SK-N-SH treated with all-trans-retinoic acid at 6 μM for 48 hours (cell line): ENCODE measurements at regions not wholly inside any gene's neighbourhood (a gene's known extent, or its start where the extent isn't known, plus 50 kb on each side); places are given as distances from the start of the nearest gene placed in this dataset.

ENCODE experiments used
- ATAC-seq: fragments of 200-7000 bp; cut with Tn5 transposase; 3 replicates; pipeline ENCODE4 v1.9.1; 2020; ENCODE audit warnings: mild to moderate bottlenecking, moderate library complexity
- ARNTL ChIP-seq: fragments of 450-650 bp; formaldehyde crosslinking; IDR thresholded peaks from 2 replicates; pipeline ENCODE4 v1.5.0; 2020; ENCODE audit warnings: low read depth, mild to moderate bottlenecking, moderate library complexity, borderline replicate concordance
- CSDC2 ChIP-seq: fragments of 250-450 bp; sonication (Bioruptor Pico); IDR thresholded peaks from 2 replicates; pipeline ENCODE4 v1.5.0; 2020; ENCODE audit warnings: mild to moderate bottlenecking, moderate library complexity
- ESRRG ChIP-seq: fragments of 250-450 bp; sonication (Bioruptor Pico); IDR thresholded peaks from 2 replicates; pipeline ENCODE4 v1.6.1; 2021; ENCODE audit warnings: mild to moderate bottlenecking
- GLIS3 ChIP-seq: fragments of 250-450 bp; sonication (Bioruptor Pico); IDR thresholded peaks from 2 replicates; pipeline ENCODE4 v1.5.0; 2020; ENCODE audit warnings: mild to moderate bottlenecking, moderate library complexity
- ISL1 ChIP-seq: fragments of 250-450 bp; sonication (Bioruptor Pico); IDR thresholded peaks from 2 replicates; pipeline ENCODE4 v2.1.2; 2022; ENCODE audit warnings: mild to moderate bottlenecking, moderate library complexity
- OSR1 ChIP-seq: fragments of 250-450 bp; sonication (Bioruptor Pico); IDR thresholded peaks from 2 replicates; pipeline ENCODE4 v1.8.0; 2022; ENCODE audit warnings: moderate library complexity, mild to moderate bottlenecking, inconsistent platforms
- POU6F1 ChIP-seq: fragments of 250-450 bp; sonication (Bioruptor Pico); IDR thresholded peaks from 2 replicates; pipeline ENCODE4 v1.8.0; 2021; ENCODE audit warnings: low read depth, mild to moderate bottlenecking, moderate library complexity, borderline replicate concordance
- PPARA ChIP-seq: fragments of 250-450 bp; sonication (Bioruptor Pico); IDR thresholded peaks from 2 replicates; pipeline ENCODE4 v1.5.0; 2020; ENCODE audit warnings: mild to moderate bottlenecking, borderline replicate concordance
- RARB ChIP-seq: fragments of 250-450 bp; sonication (Bioruptor Pico); IDR thresholded peaks from 2 replicates; pipeline ENCODE4 v1.8.0; 2021; ENCODE audit warnings: mild to moderate bottlenecking, moderate library complexity
- SNAI2 ChIP-seq: fragments of 250-450 bp; sonication (Bioruptor Pico); IDR thresholded peaks from 2 replicates; pipeline ENCODE4 v1.5.0; 2020; ENCODE audit warnings: mild to moderate bottlenecking, moderate library complexity
- TCF4 ChIP-seq: fragments of 250-450 bp; sonication (Bioruptor Pico); IDR thresholded peaks from 2 replicates; pipeline ENCODE4 v1.8.0; 2021; ENCODE audit warnings: mild to moderate bottlenecking, moderate library complexity, borderline replicate concordance
- TOX ChIP-seq: fragments of 250-450 bp; sonication (Bioruptor Pico); IDR thresholded peaks from 2 replicates; pipeline ENCODE4 v1.8.0; 2021; ENCODE audit warnings: mild to moderate bottlenecking, moderate library complexity, borderline replicate concordance
- ZC3H10 ChIP-seq: fragments of 250-450 bp; sonication (Bioruptor Pico); IDR thresholded peaks from 2 replicates; pipeline ENCODE4 v1.5.1; 2021; ENCODE audit warnings: mild to moderate bottlenecking, moderate library complexity
- ZFP3 ChIP-seq: fragments of 250-450 bp; sonication (Bioruptor Pico); IDR thresholded peaks from 2 replicates; pipeline ENCODE4 v1.5.0; 2020; ENCODE audit warnings: mild to moderate bottlenecking, moderate library complexity
- ZFP30 ChIP-seq: fragments of 450-650 bp; formaldehyde crosslinking; IDR thresholded peaks from 2 replicates; pipeline ENCODE4 v1.5.0; 2022; ENCODE audit warnings: mild to moderate bottlenecking, moderate library complexity
- ZNF565 ChIP-seq: fragments of 450-650 bp; formaldehyde crosslinking; conservative IDR thresholded peaks from 2 replicates; pipeline ENCODE4 v1.5.0; 2020; ENCODE audit warnings: low read depth, mild to moderate bottlenecking, moderate library complexity
- ZNF70 ChIP-seq: fragments of 450-650 bp; formaldehyde crosslinking; IDR thresholded peaks from 2 replicates; pipeline ENCODE4 v1.5.0; 2020; ENCODE audit warnings: mild to moderate bottlenecking, moderate library complexity
- TF ChIP-seq, protein P1 (sequence below): fragments of 250-450 bp; sonication (Bioruptor Pico); IDR thresholded peaks from 2 replicates; pipeline ENCODE4 v1.8.0; 2020; ENCODE audit warnings: mild to moderate bottlenecking, moderate library complexity, borderline replicate concordance
- TF ChIP-seq, protein P2 (sequence below): fragments of 250-450 bp; sonication (Bioruptor Pico); IDR thresholded peaks from 2 replicates; pipeline ENCODE4 v1.5.0; 2020; ENCODE audit warnings: mild to moderate bottlenecking, moderate library complexity
- TF ChIP-seq, protein P3 (sequence below): fragments of 250-450 bp; sonication (Bioruptor Pico); IDR thresholded peaks from 2 replicates; pipeline ENCODE4 v1.5.1; 2021; ENCODE audit warnings: mild to moderate bottlenecking, moderate library complexity
- TF ChIP-seq, protein P4 (sequence below): fragments of 250-450 bp; sonication (Bioruptor Pico); IDR thresholded peaks from 2 replicates; pipeline ENCODE4 v1.5.1; 2020; ENCODE audit warnings: low read depth, mild to moderate bottlenecking, moderate library complexity

GRCh38 chr11:91115116-91115515 is 892.3 kb upstream of the CHORDC1 start:
- TF ChIP-seq, protein P1, sequence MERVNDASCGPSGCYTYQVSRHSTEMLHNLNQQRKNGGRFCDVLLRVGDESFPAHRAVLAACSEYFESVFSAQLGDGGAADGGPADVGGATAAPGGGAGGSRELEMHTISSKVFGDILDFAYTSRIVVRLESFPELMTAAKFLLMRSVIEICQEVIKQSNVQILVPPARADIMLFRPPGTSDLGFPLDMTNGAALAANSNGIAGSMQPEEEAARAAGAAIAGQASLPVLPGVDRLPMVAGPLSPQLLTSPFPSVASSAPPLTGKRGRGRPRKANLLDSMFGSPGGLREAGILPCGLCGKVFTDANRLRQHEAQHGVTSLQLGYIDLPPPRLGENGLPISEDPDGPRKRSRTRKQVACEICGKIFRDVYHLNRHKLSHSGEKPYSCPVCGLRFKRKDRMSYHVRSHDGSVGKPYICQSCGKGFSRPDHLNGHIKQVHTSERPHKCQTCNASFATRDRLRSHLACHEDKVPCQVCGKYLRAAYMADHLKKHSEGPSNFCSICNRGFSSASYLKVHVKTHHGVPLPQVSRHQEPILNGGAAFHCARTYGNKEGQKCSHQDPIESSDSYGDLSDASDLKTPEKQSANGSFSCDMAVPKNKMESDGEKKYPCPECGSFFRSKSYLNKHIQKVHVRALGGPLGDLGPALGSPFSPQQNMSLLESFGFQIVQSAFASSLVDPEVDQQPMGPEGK (CRISPR knock-in tag) = no peak
- TF ChIP-seq ZNF70 (CRISPR knock-in tag) (no peak), SNAI2 (no peak), PPARA (CRISPR knock-in tag) (no peak), CSDC2 (CRISPR knock-in tag) (no peak), RARB (CRISPR knock-in tag) (no peak)
- ATAC-seq = no peak

GRCh38 chr11:91104237-91104636 is 881.4 kb upstream of the CHORDC1 start:
- ATAC-seq = peak; percentile 89

DNA sequence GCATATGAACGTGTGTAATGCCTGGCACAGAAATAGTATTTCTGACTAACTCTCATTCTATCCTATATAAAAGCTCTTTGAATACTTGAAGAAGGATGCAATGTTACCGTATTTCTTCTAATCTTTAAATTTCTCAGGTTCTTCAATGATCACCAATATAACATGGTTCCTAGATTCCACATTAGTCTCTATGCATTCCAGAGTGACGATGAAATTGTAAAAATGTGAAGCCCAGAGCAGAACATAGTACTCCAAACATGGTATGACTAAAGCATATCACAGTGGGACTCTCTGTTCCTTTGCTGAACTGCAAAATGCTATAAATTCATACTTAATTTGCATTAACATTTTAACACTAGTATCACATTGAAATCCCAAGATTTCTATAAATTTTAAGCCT is 877.6 kb upstream of the CHORDC1 start:
- peak; percentile 46; the same call in 2 of the 3 replicates for ATAC-seq
- TF ChIP-seq, protein P2, sequence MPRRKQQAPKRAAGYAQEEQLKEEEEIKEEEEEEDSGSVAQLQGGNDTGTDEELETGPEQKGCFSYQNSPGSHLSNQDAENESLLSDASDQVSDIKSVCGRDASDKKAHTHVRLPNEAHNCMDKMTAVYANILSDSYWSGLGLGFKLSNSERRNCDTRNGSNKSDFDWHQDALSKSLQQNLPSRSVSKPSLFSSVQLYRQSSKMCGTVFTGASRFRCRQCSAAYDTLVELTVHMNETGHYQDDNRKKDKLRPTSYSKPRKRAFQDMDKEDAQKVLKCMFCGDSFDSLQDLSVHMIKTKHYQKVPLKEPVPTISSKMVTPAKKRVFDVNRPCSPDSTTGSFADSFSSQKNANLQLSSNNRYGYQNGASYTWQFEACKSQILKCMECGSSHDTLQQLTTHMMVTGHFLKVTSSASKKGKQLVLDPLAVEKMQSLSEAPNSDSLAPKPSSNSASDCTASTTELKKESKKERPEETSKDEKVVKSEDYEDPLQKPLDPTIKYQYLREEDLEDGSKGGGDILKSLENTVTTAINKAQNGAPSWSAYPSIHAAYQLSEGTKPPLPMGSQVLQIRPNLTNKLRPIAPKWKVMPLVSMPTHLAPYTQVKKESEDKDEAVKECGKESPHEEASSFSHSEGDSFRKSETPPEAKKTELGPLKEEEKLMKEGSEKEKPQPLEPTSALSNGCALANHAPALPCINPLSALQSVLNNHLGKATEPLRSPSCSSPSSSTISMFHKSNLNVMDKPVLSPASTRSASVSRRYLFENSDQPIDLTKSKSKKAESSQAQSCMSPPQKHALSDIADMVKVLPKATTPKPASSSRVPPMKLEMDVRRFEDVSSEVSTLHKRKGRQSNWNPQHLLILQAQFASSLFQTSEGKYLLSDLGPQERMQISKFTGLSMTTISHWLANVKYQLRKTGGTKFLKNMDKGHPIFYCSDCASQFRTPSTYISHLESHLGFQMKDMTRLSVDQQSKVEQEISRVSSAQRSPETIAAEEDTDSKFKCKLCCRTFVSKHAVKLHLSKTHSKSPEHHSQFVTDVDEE (CRISPR knock-in tag) = no peak
- TF ChIP-seq ZFP30 (no peak), ISL1 (CRISPR knock-in tag) (no peak), ZFP3 (CRISPR knock-in tag) (no peak), ZC3H10 (CRISPR knock-in tag) (no peak), TCF4 (no peak), GLIS3 (no peak), TOX (CRISPR knock-in tag) (no peak), ZNF565 (CRISPR knock-in tag) (no peak), ARNTL (no peak), SNAI2 (no peak), PPARA (CRISPR knock-in tag) (no peak), ESRRG (no peak)
- TF ChIP-seq, protein P3, sequence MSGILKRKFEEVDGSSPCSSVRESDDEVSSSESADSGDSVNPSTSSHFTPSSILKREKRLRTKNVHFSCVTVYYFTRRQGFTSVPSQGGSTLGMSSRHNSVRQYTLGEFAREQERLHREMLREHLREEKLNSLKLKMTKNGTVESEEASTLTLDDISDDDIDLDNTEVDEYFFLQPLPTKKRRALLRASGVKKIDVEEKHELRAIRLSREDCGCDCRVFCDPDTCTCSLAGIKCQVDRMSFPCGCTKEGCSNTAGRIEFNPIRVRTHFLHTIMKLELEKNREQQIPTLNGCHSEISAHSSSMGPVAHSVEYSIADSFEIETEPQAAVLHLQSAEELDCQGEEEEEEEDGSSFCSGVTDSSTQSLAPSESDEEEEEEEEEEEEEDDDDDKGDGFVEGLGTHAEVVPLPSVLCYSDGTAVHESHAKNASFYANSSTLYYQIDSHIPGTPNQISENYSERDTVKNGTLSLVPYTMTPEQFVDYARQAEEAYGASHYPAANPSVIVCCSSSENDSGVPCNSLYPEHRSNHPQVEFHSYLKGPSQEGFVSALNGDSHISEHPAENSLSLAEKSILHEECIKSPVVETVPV (CRISPR knock-in tag) = no peak
- TF ChIP-seq, protein P1 (CRISPR knock-in tag) = no peak

More at GRCh38 chr11:91104237-91104636, 881.4 kb upstream of the CHORDC1 start:
- TF ChIP-seq POU6F1 (CRISPR knock-in tag) (0 out of 2 replicates have a peak, but pooled peaks have one; percentile 17), OSR1 (CRISPR knock-in tag) (no peak), ISL1 (CRISPR knock-in tag) (peak; percentile 88)

DNA sequence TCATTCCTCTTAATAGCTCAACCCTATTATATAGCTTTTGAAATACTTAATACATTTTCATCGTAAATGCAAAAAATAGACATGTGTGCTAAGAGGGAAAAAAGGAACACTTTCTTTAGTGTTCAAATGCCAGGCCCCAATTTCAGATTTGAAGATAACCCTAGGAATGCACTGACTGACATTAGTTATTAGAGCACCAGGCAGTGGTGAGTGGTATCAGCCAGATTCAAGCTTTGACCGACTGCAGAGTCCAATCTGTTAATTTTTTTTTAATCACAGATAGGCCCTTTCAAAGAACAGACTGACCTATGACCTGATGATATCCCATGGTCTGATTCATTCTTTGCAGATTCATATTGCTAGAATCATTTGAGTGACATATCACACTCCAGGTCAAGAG is 874.2 kb upstream of the CHORDC1 start:
- ATAC-seq = peak; percentile 92
- TF ChIP-seq, protein P4, sequence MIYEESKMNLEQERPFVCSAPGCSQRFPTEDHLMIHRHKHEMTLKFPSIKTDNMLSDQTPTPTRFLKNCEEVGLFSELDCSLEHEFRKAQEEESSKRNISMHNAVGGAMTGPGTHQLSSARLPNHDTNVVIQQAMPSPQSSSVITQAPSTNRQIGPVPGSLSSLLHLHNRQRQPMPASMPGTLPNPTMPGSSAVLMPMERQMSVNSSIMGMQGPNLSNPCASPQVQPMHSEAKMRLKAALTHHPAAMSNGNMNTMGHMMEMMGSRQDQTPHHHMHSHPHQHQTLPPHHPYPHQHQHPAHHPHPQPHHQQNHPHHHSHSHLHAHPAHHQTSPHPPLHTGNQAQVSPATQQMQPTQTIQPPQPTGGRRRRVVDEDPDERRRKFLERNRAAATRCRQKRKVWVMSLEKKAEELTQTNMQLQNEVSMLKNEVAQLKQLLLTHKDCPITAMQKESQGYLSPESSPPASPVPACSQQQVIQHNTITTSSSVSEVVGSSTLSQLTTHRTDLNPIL (CRISPR knock-in tag) = no peak; the same call in 1 of the 2 replicates
- TF ChIP-seq ARNTL (no peak), RARB (CRISPR knock-in tag) (no peak), CSDC2 (CRISPR knock-in tag) (no peak), TCF4 (no peak), ESRRG (peak; percentile 37; the same call in 1 of the 2 replicates), OSR1 (CRISPR knock-in tag) (no peak), ISL1 (CRISPR knock-in tag) (peak; percentile 80), PPARA (CRISPR knock-in tag) (no peak), SNAI2 (no peak), ZFP3 (CRISPR knock-in tag) (no peak), GLIS3 (no peak)
- TF ChIP-seq, protein P2 (CRISPR knock-in tag) = peak; percentile 45; the same call in 1 of the 2 replicates
